ENCODE measurements at regions not wholly inside any gene's neighbourhood (a gene's known extent, or its start where the extent isn't known, plus 50 kb on each side); places are given as distances from the start of the nearest gene placed in this dataset.
"Not testable (repeated sequence)": the region's sequence is repeated elsewhere in the genome, so short reads cannot be mapped to it uniquely, and the experiment has no call there.

DNA sequence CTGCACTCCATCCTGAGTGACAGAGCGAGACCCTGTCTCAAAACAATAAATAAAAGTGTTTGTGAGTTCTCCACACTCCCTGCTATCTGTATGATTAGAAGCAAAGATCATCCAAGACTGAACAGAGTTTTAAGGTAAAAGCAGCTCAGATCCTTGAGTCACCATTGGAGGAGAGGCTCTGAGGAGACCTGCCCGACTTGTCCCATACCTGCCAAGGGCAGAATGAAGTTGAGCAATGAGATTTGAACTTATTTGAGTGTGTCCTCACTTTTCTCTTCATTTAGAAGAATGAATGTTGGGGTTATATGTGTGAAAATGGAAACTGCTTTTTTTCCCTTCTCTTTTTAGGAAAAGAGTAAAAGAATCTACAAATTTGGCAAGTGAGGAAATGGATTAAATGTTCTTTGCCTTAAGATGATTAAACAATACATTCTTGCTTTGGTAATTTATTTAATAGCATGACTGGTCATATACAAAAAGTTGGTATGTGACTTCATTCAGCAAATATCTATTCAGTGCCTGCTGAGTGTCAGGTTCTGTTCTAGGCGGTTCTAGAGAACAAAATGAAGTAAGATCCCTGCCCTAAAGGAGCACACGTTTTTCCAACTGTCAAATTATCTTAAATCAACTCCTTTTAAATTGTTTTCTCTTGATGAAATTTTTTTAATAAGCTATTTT lies 195.7 kb downstream of the ALDH8A1 start:
- no peaks in the 10 kb centered on the region for H3K4me1 ChIP-seq (replicated peaks)
- no peaks in the 10 kb centered on the region for H3K36me3 ChIP-seq
- TF ChIP-seq, protein P1, sequence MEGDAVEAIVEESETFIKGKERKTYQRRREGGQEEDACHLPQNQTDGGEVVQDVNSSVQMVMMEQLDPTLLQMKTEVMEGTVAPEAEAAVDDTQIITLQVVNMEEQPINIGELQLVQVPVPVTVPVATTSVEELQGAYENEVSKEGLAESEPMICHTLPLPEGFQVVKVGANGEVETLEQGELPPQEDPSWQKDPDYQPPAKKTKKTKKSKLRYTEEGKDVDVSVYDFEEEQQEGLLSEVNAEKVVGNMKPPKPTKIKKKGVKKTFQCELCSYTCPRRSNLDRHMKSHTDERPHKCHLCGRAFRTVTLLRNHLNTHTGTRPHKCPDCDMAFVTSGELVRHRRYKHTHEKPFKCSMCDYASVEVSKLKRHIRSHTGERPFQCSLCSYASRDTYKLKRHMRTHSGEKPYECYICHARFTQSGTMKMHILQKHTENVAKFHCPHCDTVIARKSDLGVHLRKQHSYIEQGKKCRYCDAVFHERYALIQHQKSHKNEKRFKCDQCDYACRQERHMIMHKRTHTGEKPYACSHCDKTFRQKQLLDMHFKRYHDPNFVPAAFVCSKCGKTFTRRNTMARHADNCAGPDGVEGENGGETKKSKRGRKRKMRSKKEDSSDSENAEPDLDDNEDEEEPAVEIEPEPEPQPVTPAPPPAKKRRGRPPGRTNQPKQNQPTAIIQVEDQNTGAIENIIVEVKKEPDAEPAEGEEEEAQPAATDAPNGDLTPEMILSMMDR (IDR thresholded peaks at IDR 0.05) = no peak
- TF ChIP-seq POLR2A (IDR thresholded peaks at IDR 0.05) = no peak
- no peak for TF ChIP-seq POLR2AphosphoS5 (IDR thresholded peaks at IDR 0.05)
- H3K4me3 ChIP-seq = no peak overlapping the region
- no peaks in the 10 kb centered on the region for H3K9me3 ChIP-seq
- intact Hi-C loops (cut with DNase I) = no loop called here
- 77% methylated on average over 4 of the region's 4 CpGs for WGBS
- DNase-seq (ENCODE audit: low spot score) = no peak
- no peak overlapping the region for H3K27ac ChIP-seq
- H3K27me3 ChIP-seq (replicated peaks; ENCODE audit: insufficient read depth) = no peaks in the 10 kb centered on the region

DNA sequence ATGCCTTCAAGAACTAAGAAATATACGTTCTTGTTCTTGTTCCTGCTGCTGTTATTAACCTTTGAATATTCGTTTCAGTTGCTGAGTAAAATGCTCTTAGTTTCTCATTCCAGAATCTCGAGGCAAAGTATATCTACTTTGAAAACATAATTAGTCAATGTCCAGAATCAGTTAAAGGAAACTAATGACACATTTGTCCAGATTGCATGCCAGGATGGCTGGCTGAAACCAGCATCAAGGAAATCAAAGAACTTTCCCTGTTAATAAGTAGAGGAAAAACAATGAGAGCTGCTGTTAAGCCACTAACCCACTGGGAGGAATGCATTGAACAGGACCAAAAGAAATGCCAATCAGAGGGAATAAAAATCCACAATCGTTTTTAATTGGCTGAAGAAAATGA lies 196.9 kb downstream of the ALDH8A1 start:
- no peaks in the 10 kb centered on the region for H3K9me3 ChIP-seq
- no peaks in the 10 kb centered on the region for H3K27me3 ChIP-seq (replicated peaks; ENCODE audit: insufficient read depth)
- DNase-seq (ENCODE audit: low spot score) = no peak
- WGBS = 40% methylated on average over 4 of the region's 4 CpGs
- no peak overlapping the region for H3K4me3 ChIP-seq
- no peak overlapping the region for H3K27ac ChIP-seq
- no peaks in the 10 kb centered on the region for H3K4me1 ChIP-seq (replicated peaks)
- TF ChIP-seq POLR2A (IDR thresholded peaks at IDR 0.05) = no peak
- TF ChIP-seq, protein P1 (IDR thresholded peaks at IDR 0.05) = no peak
- no peak for TF ChIP-seq POLR2AphosphoS5 (IDR thresholded peaks at IDR 0.05)
- H3K36me3 ChIP-seq = no peaks in the 10 kb centered on the region
- intact Hi-C loops (cut with DNase I) = no loop called here

DNA sequence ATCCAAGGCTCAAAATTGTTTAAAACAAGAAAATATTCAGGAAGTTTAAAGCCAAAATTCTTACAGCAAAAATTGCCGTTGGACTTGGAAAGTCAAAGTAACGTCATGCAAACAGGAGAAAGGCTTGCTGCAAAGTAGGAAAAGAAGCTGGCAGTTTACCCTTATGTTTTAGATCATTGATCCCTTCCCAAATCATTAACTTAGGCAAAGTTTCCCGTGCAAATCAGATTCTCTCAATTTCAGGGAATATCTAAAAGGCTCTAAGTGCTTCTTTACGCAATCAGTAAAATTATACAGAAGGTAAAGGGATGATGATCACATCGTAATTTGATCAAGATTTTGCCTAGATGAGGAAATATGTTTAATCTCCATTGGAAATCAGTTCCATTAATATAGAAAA lies 197.5 kb downstream of the ALDH8A1 start:
- Histone ChIP-seq H3K4me1 (replicated peaks) (no peaks in the 10 kb centered on the region), H3K4me3 (no peak overlapping the region), H3K36me3 (no peaks in the 10 kb centered on the region), H3K9me3 (no peaks in the 10 kb centered on the region), H3K27me3 (replicated peaks; ENCODE audit: insufficient read depth) (no peaks in the 10 kb centered on the region), H3K27ac (no peak overlapping the region)
- no peak for DNase-seq (ENCODE audit: low spot score)
- TF ChIP-seq POLR2A (IDR thresholded peaks at IDR 0.05) (no peak), POLR2AphosphoS5 (IDR thresholded peaks at IDR 0.05) (no peak)
- TF ChIP-seq, protein P1 (IDR thresholded peaks at IDR 0.05) = no peak
- intact Hi-C loops (cut with DNase I) = no loop called here
- 77% methylated on average over 5 of the region's 5 CpGs for WGBS

DNA sequence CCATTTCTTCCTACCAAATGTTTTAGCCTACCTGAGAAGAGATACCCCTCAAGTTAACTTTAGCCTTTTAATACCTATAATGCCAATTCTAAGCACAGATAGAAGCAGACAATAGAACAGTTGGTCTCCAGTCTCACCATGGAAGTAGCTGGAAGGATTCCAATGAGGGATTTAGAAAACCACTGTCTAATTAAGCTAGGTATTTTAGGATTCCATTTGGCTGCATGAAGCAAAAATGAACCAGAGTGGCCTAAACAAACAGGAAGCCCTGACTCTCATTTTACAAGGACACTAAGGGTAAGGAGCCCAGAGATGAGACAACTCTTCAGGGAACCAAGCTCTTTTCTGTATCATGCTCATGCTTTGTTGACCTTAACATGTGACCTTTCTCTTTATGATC lies 199.2 kb downstream of the ALDH8A1 start:
- Histone ChIP-seq H3K27me3 (replicated peaks; ENCODE audit: insufficient read depth) (no peaks in the 10 kb centered on the region), H3K36me3 (no peaks in the 10 kb centered on the region), H3K9me3 (no peaks in the 10 kb centered on the region), H3K4me3 (no peak overlapping the region), H3K4me1 (replicated peaks) (no peaks in the 10 kb centered on the region), H3K27ac (no peak overlapping the region)
- no peak for TF ChIP-seq POLR2A (IDR thresholded peaks at IDR 0.05)
- TF ChIP-seq, protein P1 (IDR thresholded peaks at IDR 0.05) = no peak
- TF ChIP-seq POLR2AphosphoS5 (IDR thresholded peaks at IDR 0.05) = no peak
- intact Hi-C loops (cut with DNase I) = no loop called here
- no peak for DNase-seq (ENCODE audit: low spot score)

DNA sequence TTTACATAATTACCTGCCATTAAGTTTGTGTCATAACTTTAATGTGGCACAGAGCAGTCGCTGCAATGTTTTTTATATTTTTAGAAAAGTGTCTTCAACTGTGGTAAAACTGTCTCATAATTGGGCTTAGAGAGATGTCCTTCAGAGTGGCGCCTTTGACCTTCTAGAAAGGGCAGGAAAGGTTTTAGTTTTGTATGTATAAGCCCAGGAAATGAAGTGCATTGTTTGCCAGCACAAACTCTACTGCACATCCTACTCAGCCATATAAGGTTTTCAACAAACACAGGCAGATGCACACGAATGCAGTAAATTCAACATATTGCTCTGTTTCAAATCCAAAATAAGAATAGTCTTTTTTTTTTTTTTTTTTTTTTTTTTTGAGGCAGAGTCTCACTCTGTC lies 201.4 kb downstream of the ALDH8A1 start:
- intact Hi-C loops (cut with DNase I) = no loop called here
- WGBS = 73% methylated on average over 3 of the region's 3 CpGs

DNA sequence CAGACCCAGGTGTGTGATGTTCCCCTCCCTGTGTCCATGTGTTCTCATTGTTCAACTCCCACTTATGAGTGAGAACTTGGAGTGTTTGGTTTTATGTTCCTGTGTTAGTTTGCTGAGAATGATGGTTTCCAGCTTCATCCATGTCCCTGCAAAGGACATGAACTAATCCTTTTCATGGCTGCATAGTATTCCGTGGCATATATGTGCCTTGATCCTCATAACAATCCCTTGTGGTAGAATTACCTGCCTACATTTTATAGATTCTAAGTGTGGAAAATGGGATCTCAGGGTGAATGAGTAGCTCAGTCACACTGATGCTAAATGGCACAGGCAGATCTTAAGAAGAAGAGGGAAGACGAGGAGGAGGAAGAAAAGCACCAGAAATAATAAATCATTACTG lies 202.7 kb downstream of the ALDH8A1 start:
- H3K9me3 ChIP-seq; H3K36me3 ChIP-seq; H3K27ac ChIP-seq; H3K4me1 ChIP-seq (replicated peaks); DNase-seq (ENCODE audit: low spot score); H3K4me3 ChIP-seq; intact Hi-C loops (cut with DNase I); H3K27me3 ChIP-seq (replicated peaks; ENCODE audit: insufficient read depth): not testable (repeated sequence)
- 91% methylated on average over 2 of the region's 2 CpGs for whole genome bisulfite sequencing

More for the DNA sequence above, 201.4 kb downstream of the ALDH8A1 start:
- Histone ChIP-seq H3K27ac (no peak overlapping the region), H3K9me3 (no peaks in the 10 kb centered on the region), H3K4me3 (no peak overlapping the region), H3K36me3 (no peaks in the 10 kb centered on the region), H3K4me1 (replicated peaks) (no peaks in the 10 kb centered on the region), H3K27me3 (replicated peaks; ENCODE audit: insufficient read depth) (no peaks in the 10 kb centered on the region)
- TF ChIP-seq, protein P1 (IDR thresholded peaks at IDR 0.05) = no peak
- TF ChIP-seq POLR2AphosphoS5 (IDR thresholded peaks at IDR 0.05) = no peak
- TF ChIP-seq POLR2A (IDR thresholded peaks at IDR 0.05) = no peak
- DNase-seq (ENCODE audit: low spot score) = no peak

Data from prostate gland (tissue), 2 donors.